IPS-15b (cell line): ENCODE measurements at regions not wholly inside any gene's neighbourhood (a gene's known extent, or its start where the extent isn't known, plus 50 kb on each side); places are given as distances from the start of the nearest gene placed in this dataset.
"Not testable (repeated sequence)": the region's sequence is repeated elsewhere in the genome, so short reads cannot be mapped to it uniquely, and the experiment has no call there.

Experiments used
- H3K27me3 ChIP-seq: one replicate; pipeline ENCODE4 v1.6.1; 2013; ENCODE audit warnings: low read length; ENCODE audit not compliant: control insufficient read depth, insufficient read depth
- H3K36me3 ChIP-seq: one replicate; pipeline ENCODE4 v1.6.1; 2013; ENCODE audit warnings: low read length; ENCODE audit not compliant: control insufficient read depth, insufficient read depth
- H3K4me1 ChIP-seq: one replicate; pipeline ENCODE4 v1.6.1; 2013; ENCODE audit warnings: mild to moderate bottlenecking, low read length; ENCODE audit not compliant: control insufficient read depth, insufficient read depth
- H3K4me3 ChIP-seq: one replicate; pipeline ENCODE4 v1.5.1; 2013; ENCODE audit warnings: low read depth, low read length
- H3K9ac ChIP-seq: one replicate; pipeline ENCODE4 v1.6.1; 2013; ENCODE audit warnings: low read depth, mild to moderate bottlenecking, low read length
- H3K9me3 ChIP-seq: one replicate; pipeline ENCODE4 v1.6.1; 2013; ENCODE audit warnings: mild to moderate bottlenecking, low read length; ENCODE audit not compliant: control insufficient read depth, insufficient read depth

DNA sequence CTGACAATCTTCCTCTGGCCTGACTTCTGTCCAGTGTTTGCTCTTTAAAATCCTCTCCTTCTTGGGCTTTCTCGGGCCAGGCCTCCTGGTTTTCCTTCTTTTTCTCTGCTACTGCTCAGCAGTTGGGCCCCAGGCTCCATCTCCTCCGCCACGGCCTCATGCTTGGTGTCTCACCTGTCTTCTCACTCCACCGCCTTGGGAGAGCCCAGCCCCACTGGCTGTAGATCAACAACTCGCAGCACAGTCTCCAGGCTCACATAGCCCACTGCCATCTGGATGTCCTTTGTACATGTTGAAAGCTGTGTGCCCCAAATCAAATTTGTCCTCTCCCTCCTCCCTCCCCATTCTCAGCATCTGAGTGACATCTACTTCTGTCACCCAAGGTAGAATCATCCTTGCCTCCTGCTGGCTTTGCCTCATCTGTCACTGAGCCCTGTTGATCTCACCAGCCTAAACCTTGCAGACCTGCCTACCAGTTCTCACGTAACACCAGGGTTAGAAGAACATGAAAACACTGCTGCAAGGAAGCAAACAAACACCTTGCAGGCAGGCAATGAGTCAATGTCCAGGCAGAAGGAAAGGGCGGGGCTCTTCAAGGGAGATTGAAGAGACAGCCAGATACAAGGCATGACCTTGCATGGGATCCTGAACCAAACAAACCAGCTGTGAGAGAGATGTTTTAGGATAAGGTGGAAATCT lies 103.2 kb upstream of the SMURF2 start:
- no peaks in the 10 kb centered on the region for H3K4me1 ChIP-seq
- no peaks in the 10 kb centered on the region for H3K9me3 ChIP-seq
- H3K27me3 ChIP-seq = no peaks in the 10 kb centered on the region
- no peak overlapping the region for H3K9ac ChIP-seq
- H3K36me3 ChIP-seq = no peaks in the 10 kb centered on the region
- no peak overlapping the region for H3K4me3 ChIP-seq

DNA sequence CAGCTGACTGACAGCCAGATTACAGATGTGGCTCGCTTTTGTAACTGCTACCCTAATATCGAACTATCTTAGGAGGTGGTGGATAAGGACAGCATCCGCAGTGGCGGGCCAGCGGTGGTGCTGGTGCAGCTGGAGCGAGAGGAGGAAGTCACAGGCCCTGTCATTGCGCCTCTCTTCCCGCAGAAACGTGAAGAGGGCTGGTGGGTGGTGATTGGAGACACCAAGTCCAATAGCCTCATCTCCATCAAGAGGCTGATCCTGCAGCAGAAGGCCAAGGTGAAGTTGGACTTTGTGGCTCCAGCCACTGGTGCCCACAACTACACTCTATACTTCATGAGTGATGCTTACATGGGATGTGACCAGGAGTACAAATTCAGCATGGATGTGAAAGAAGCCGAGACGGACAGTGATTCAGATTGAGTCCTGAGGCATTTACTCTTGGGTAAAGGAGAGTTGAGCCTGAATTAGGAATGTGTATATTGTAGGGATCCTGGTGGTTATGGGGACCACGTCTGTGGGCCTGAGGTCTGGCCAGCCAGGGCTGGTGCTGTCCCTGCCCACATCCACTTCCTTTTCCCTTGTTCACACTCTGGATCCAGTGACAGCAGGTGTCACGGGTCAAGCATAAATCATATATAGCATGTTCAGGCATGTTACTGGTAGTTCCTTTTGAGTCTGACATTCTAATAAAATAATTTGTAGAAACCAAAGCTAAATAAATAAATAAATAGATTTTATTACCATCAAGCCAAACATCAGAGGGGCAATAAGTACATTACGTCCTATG lies 89.0 kb upstream of the SMURF2 start:
- H3K4me3 ChIP-seq = no peak overlapping the region
- no peaks in the 10 kb centered on the region for H3K27me3 ChIP-seq
- H3K4me1 ChIP-seq = no peaks in the 10 kb centered on the region
- H3K9me3 ChIP-seq = no peaks in the 10 kb centered on the region
- no peak overlapping the region for H3K9ac ChIP-seq
- no peaks in the 10 kb centered on the region for H3K36me3 ChIP-seq

DNA sequence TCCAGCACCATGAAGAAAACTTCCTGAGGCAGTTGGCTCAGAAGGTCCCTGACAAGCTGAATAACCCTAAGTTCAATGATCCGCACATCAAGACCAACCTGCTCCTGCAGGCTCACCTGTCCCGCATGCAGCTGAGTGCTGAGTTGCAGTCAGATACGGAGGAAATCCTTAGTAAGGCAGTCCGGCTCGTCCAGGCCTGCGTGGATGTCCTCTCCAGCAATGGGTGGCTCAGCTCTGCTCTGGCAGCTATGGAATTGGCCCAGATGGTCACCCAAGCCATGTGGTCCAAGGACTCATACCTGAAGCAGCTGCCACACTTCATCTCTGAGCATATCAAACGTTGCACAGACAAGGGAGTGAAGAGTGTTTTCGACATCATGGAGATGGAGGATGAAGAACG lies 88.4 kb upstream of the SMURF2 start:
- no peaks in the 10 kb centered on the region for H3K27me3 ChIP-seq
- H3K36me3 ChIP-seq = no peaks in the 10 kb centered on the region
- no peak overlapping the region for H3K9ac ChIP-seq
- H3K4me3 ChIP-seq = no peak overlapping the region
- H3K4me1 ChIP-seq = no peaks in the 10 kb centered on the region
- no peaks in the 10 kb centered on the region for H3K9me3 ChIP-seq

- H3K9ac ChIP-seq = no peak overlapping the region
- H3K36me3 ChIP-seq = no peaks in the 10 kb centered on the region
- H3K9me3 ChIP-seq = no peaks in the 10 kb centered on the region
- no peaks in the 10 kb centered on the region for H3K4me1 ChIP-seq
- no peak overlapping the region for H3K4me3 ChIP-seq
- no peaks in the 10 kb centered on the region for H3K27me3 ChIP-seq
Observed at GRCh38 chr17:64749306-64749705, 87.2 kb upstream of the SMURF2 start.

GRCh38 chr17:64747938-64748540 lies 85.9 kb upstream of the SMURF2 start:
- no peaks in the 10 kb centered on the region for H3K27me3 ChIP-seq
- no peak overlapping the region for H3K4me3 ChIP-seq
- H3K9me3 ChIP-seq = no peaks in the 10 kb centered on the region
- no peaks in the 10 kb centered on the region for H3K36me3 ChIP-seq
- no peak overlapping the region for H3K9ac ChIP-seq
- no peaks in the 10 kb centered on the region for H3K4me1 ChIP-seq

GRCh38 chr17:64742326-64742725 lies 80.2 kb upstream of the SMURF2 start:
- no peaks in the 10 kb centered on the region for H3K27me3 ChIP-seq
- H3K9ac ChIP-seq = no peak overlapping the region
- H3K4me3 ChIP-seq = no peak overlapping the region
- H3K4me1 ChIP-seq = no peaks in the 10 kb centered on the region
- no peaks in the 10 kb centered on the region for H3K9me3 ChIP-seq
- no peaks in the 10 kb centered on the region for H3K36me3 ChIP-seq

DNA sequence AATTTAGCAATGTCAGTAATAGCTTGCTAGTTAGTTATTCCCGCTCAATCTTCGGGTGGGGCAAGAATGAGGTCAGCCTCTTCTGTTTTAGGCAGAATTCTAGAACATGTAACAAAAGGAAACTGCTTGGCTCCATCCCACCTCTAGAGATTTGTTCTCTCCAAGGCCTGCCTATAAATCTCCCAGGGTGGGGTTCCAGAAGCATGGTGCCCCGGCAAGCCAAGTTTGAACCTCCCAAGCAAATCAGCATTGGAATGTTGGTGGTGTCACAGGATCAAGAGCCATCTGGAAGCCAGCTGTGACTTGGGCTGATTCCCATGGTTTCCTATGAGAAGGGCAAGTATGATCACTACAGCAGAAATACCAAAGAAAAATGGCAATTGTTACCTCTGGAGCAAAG lies 79.8 kb upstream of the SMURF2 start:
- not testable (repeated sequence) for H3K4me3 ChIP-seq, H3K36me3 ChIP-seq, H3K4me1 ChIP-seq, H3K27me3 ChIP-seq, H3K9me3 ChIP-seq, H3K9ac ChIP-seq

GRCh38 chr17:64741038-64741641 lies 79.0 kb upstream of the SMURF2 start:
- Histone ChIP-seq H3K9ac (no peak overlapping the region), H3K27me3 (no peaks in the 10 kb centered on the region), H3K36me3 (no peaks in the 10 kb centered on the region), H3K9me3 (no peaks in the 10 kb centered on the region), H3K4me3 (no peak overlapping the region), H3K4me1 (no peaks in the 10 kb centered on the region)

DNA sequence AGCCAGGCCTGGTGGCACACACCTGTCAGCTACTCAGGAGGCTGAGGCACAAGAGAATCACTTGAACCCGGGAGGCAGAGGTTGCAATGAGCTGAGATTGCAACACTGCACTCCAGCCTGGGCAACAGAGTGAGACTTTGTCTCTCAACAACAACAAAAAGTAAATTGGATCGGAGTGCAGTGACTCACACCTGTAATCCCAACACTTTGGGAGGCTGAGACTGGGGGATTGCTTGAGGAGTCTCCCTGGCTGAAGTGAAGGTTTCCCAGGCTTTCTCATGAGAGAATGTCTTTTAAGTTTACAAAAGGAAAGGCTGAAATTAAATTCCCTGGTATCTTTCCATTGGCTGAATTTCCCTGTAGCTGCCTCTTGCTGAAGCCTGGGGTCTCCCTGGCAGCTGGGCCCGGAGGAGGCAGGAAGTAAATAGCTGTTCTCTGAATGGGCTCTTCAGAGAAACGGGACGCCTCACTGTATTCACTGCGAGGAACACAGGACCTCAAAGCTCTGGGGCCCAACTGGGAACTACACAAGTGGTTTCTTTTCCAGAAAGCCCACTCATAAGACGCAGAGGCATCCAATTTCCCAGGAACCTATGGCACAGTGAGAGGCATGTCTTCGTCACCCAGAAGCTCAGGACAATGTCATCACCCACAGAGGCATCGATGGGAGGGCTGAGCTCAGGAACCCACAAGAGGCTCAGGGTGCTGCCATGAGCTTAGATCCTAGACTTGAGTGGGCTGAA lies 77.4 kb upstream of the SMURF2 start:
- no peak overlapping the region for H3K4me3 ChIP-seq
- no peaks in the 10 kb centered on the region for H3K4me1 ChIP-seq
- H3K9me3 ChIP-seq = no peaks in the 10 kb centered on the region
- H3K27me3 ChIP-seq = no peaks in the 10 kb centered on the region
- H3K36me3 ChIP-seq = no peaks in the 10 kb centered on the region
- no peak overlapping the region for H3K9ac ChIP-seq

DNA sequence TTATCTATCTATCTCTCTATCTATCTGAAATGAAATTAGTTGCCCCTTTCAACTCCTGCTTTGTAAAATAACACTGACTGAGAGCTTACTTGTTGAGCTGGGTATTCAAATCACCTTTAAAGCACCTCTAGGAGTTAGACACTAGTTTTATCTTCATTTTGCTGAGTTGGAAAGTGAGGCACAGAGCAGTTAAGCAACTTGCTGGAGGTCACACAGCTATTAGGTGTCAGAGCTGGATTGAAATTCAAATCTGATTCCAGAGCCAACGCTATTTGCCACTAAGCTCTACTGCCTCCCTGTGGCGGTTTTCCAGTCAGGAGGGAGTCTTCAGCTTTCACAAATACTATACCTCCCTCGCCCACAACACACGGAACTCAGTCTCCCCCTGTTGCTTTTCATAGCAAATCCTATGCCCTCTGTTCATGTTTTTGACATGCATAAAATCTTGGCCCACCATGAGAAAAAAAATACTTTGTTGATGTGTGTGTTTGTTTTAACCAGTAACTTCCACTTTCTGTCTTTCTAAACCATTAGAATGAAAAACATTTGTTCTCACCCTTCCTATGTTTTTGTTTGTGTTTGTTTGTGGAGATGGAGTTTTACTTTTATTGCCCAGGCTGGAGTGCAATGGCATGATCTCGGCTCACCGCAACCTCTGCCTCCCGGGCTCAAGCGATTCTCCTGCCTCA lies 74.8 kb upstream of the SMURF2 start:
- Histone ChIP-seq H3K9me3 (no peaks in the 10 kb centered on the region), H3K36me3 (no peaks in the 10 kb centered on the region), H3K4me1 (no peaks in the 10 kb centered on the region), H3K27me3 (no peaks in the 10 kb centered on the region), H3K9ac (no peak overlapping the region), H3K4me3 (no peak overlapping the region)
